H9 (cell line): ENCODE measurements at regions not wholly inside any gene's neighbourhood (a gene's known extent, or its start where the extent isn't known, plus 50 kb on each side); places are given as distances from the start of the nearest gene placed in this dataset.

Experiments
- DNase-seq: peaks from one replicate; pipeline ENCODE4 v3.0.0-alpha.2; 2017
- H2AFZ ChIP-seq: one replicate; pipeline ENCODE4 v1.6.1; 2013; ENCODE audit warnings: mild to moderate bottlenecking, low read length, control low read depth, moderate library complexity
- H2AK5ac ChIP-seq: 2 replicates; pipeline ENCODE4 v1.6.1; 2013; ENCODE audit warnings: low read length, control low read depth, mixed read lengths; ENCODE audit not compliant: insufficient read length
- H2BK120ac ChIP-seq: one replicate; pipeline ENCODE4 v1.6.1; 2013; ENCODE audit warnings: low read depth, mild to moderate bottlenecking, low read length, control low read depth, inconsistent platforms; ENCODE audit not compliant: poor library complexity, severe bottlenecking
- H2BK12ac ChIP-seq: 2 replicates; pipeline ENCODE4 v1.6.1; 2013; ENCODE audit warnings: low read length, control low read depth, mixed read lengths, low read depth; ENCODE audit not compliant: insufficient read length
- H2BK15ac ChIP-seq: 2 replicates; pipeline ENCODE4 v1.6.1; 2013; ENCODE audit warnings: low read depth, low read length, control low read depth
- H2BK20ac ChIP-seq: one replicate; pipeline ENCODE4 v1.6.1; 2013; ENCODE audit warnings: low read depth, mild to moderate bottlenecking, low read length, control low read depth, inconsistent platforms; ENCODE audit not compliant: poor library complexity, severe bottlenecking
- H2BK5ac ChIP-seq: 2 replicates; pipeline ENCODE4 v1.6.1; 2013; ENCODE audit warnings: low read length, control low read depth, mixed read lengths; ENCODE audit not compliant: insufficient read length
- H3K14ac ChIP-seq: 2 replicates; pipeline ENCODE4 v1.6.1; 2013; ENCODE audit warnings: low read length, control low read depth; ENCODE audit not compliant: insufficient read depth
- H3K18ac ChIP-seq: 2 replicates; pipeline ENCODE4 v1.6.1; 2013; ENCODE audit warnings: low read depth, mild to moderate bottlenecking, mixed read lengths, low read length, control low read depth; ENCODE audit not compliant: insufficient read length
- H3K23ac ChIP-seq: 2 replicates; pipeline ENCODE4 v1.6.1; 2013; ENCODE audit warnings: low read length, control low read depth, mixed read lengths, low read depth; ENCODE audit not compliant: insufficient read length
- H3K23me2 ChIP-seq: 2 replicates; pipeline ENCODE4 v1.6.1; 2013; ENCODE audit warnings: low read depth, mild to moderate bottlenecking, mixed read lengths, low read length, control low read depth; ENCODE audit not compliant: insufficient read length, poor library complexity, severe bottlenecking
- H3K27ac ChIP-seq: 2 replicates; pipeline ENCODE4 v1.5.1; 2013; ENCODE audit warnings: low read length, control low read depth, mixed read lengths, low read depth; ENCODE audit not compliant: insufficient read length
- H3K27me3 ChIP-seq: 2 replicates; pipeline ENCODE4 v1.6.1; 2013; ENCODE audit warnings: low read length, control low read depth, inconsistent platforms; ENCODE audit not compliant: insufficient read depth
- H3K4ac ChIP-seq: 2 replicates; pipeline ENCODE4 v1.6.1; 2013; ENCODE audit warnings: low read depth, mild to moderate bottlenecking, control low read depth, inconsistent platforms, low read length, moderate library complexity
- H3K4me1 ChIP-seq: 2 replicates; pipeline ENCODE4 v1.6.1; 2013; ENCODE audit warnings: low read length, control low read depth, inconsistent platforms; ENCODE audit not compliant: insufficient read depth
- H3K4me2 ChIP-seq: 2 replicates; pipeline ENCODE4 v1.6.1; 2013; ENCODE audit warnings: low read length, control low read depth, mixed read lengths; ENCODE audit not compliant: insufficient read length, insufficient read depth
- H3K56ac ChIP-seq: 2 replicates; pipeline ENCODE4 v1.6.1; 2013; ENCODE audit warnings: low read depth, mild to moderate bottlenecking, mixed read lengths, low read length, control low read depth; ENCODE audit not compliant: insufficient read length
- H3K79me1 ChIP-seq: 2 replicates; pipeline ENCODE4 v1.6.1; 2013; ENCODE audit warnings: low read depth, mild to moderate bottlenecking, moderate library complexity, low read length, control low read depth, inconsistent platforms; ENCODE audit not compliant: insufficient read depth, poor library complexity, severe bottlenecking
- H3K79me2 ChIP-seq: 2 replicates; pipeline ENCODE4 v1.6.1; 2013; ENCODE audit warnings: low read length, control low read depth, inconsistent platforms; ENCODE audit not compliant: insufficient read depth
- H3K9ac ChIP-seq: 2 replicates; pipeline ENCODE4 v1.6.1; 2013; ENCODE audit warnings: low read length, control low read depth, mixed read lengths; ENCODE audit not compliant: insufficient read length; ENCODE audit errors: extremely low read depth
- H3K9me3 ChIP-seq: one replicate; pipeline ENCODE4 v1.6.1; 2013; ENCODE audit warnings: low read depth, low read length, inconsistent platforms; ENCODE audit not compliant: control insufficient read depth
- H3T11ph ChIP-seq: one replicate; pipeline ENCODE4 v1.6.1; 2013; ENCODE audit warnings: mild to moderate bottlenecking, low read length, control low read depth, inconsistent platforms
- H4K20me1 ChIP-seq: one replicate; pipeline ENCODE4 v1.6.1; 2013; ENCODE audit not compliant: control insufficient read depth, insufficient read length, insufficient read depth
- H4K5ac ChIP-seq: 2 replicates; pipeline ENCODE4 v1.6.1; 2013; ENCODE audit warnings: low read depth, mild to moderate bottlenecking, mixed read lengths, low read length, control low read depth; ENCODE audit not compliant: insufficient read length
- H4K8ac ChIP-seq: replicated peaks from 2 replicates; pipeline ENCODE4 v1.6.1; 2013; ENCODE audit warnings: low read length, control low read depth, mixed read lengths, low read depth; ENCODE audit not compliant: insufficient read length
- H4K91ac ChIP-seq: 2 replicates; pipeline ENCODE4 v1.6.1; 2013; ENCODE audit warnings: low read depth, mild to moderate bottlenecking, moderate library complexity, mixed read lengths, low read length, control low read depth; ENCODE audit not compliant: insufficient read length
- H3K27ac Mint-ChIP-seq, 3 experiments: 2 replicates in 2 of 3; 3 replicates in 1 of 3; pipeline ENCODE4 v1.8.0; 2020 to 2021; ENCODE audit warnings: mixed read lengths in 3 of 3, mild to moderate bottlenecking in 1 of 3, moderate library complexity in 1 of 3
- H3K27me3 Mint-ChIP-seq: 2 replicates; pipeline ENCODE4 v1.8.0; 2021; ENCODE audit warnings: low read depth, mild to moderate bottlenecking, moderate library complexity, mixed read lengths
- H3K36me3 Mint-ChIP-seq, 3 experiments: 2 replicates in 2 of 3; 3 replicates in 1 of 3; pipeline ENCODE4 v1.8.0; 2020 to 2021; ENCODE audit warnings: low read depth in 3 of 3, mixed read lengths in 3 of 3; ENCODE audit not compliant: insufficient read depth in 1 of 3
- H3K4me1 Mint-ChIP-seq, 2 experiments: 2 replicates each; pipeline ENCODE4 v1.8.0; 2020; ENCODE audit warnings: mixed read lengths in 2 of 2
- H3K4me3 Mint-ChIP-seq, 2 experiments: 2 replicates in 1 of 2; 3 replicates in 1 of 2; pipeline ENCODE4 v1.8.0; 2020 to 2021; ENCODE audit warnings: mild to moderate bottlenecking in 2 of 2, mixed read lengths in 2 of 2, moderate library complexity in 1 of 2
- H3K9me3 Mint-ChIP-seq, 2 experiments: 2 replicates in 1 of 2; 3 replicates in 1 of 2; pipeline ENCODE4 v1.8.0; 2020; ENCODE audit warnings: mild to moderate bottlenecking in 2 of 2, mixed read lengths in 2 of 2, moderate library complexity in 1 of 2
- CTCF ChIP-seq: fragments of 200-600 bp; sonication (generic); conservative IDR thresholded peaks from 3 replicates; pipeline ENCODE4 v1.8.0; 2021; ENCODE audit warnings: antibody characterized with exemption, mild to moderate bottlenecking
- WGBS: extraction: QIAGEN DNeasy Blood & Tissue Kit; methylation state at CpG from one replicate; pipeline ENCODE4 v1.1.7; 2013; ENCODE audit warnings: missing lambda C conversion rate, low lambda C conversion rate, mixed read lengths; ENCODE audit not compliant: insufficient read length; ENCODE audit errors: extremely low coverage; 5-methylcytosine and 5-hydroxymethylcytosine counted together

GRCh38 chr3:76043746-76044145, 258.4 kb upstream of the ZNF717 start:
- no peak overlapping the region for H3K4ac ChIP-seq
- no peak overlapping the region for H4K5ac ChIP-seq
- no peak overlapping the region for H3K23ac ChIP-seq
- H2AK5ac ChIP-seq = peak overlapping the region; percentile 76
- H3K14ac ChIP-seq = no peak overlapping the region
- no peak overlapping the region for H3T11ph ChIP-seq
- no CpG with 5 or more reads among the region's 2 CpGs for WGBS
- TF ChIP-seq CTCF = no peak
- Mint-ChIP-seq H3K9me3 (no peaks in the 10 kb centered on the region; a peak in 2 of 5 replicates), H3K4me3 (peak overlapping the region in 1 of 2 experiments; percentile 23; a peak in 1 of 5 replicates), H3K27ac (peak overlapping the region; percentile 98 to 99 (median 98)), H3K36me3 (peaks cover 0 to 6% (median 4%) of the 10 kb centered on the region in 3 experiments; a peak in 4 of 7 replicates), H3K27me3 (no peaks in the 10 kb centered on the region), H3K4me1 (peaks cover 58 to 61% of the 10 kb centered on the region in 2 experiments)
- DNase-seq = peak; percentile 54
- H4K20me1 ChIP-seq = no peaks in the 10 kb centered on the region
- no peak overlapping the region for H3K9ac ChIP-seq
- peak overlapping the region; percentile 65 for H2BK5ac ChIP-seq
- H2BK20ac ChIP-seq = no peak overlapping the region
- H3K18ac ChIP-seq = no peak overlapping the region
- peak overlapping the region; percentile 99 for H3K27ac ChIP-seq
- no peaks in the 10 kb centered on the region for H3K79me2 ChIP-seq
- H3K27me3 ChIP-seq = no peaks in the 10 kb centered on the region
- peak overlapping the region; percentile 75 for H2BK12ac ChIP-seq
- peaks cover 9% of the 10 kb centered on the region; the same call in 1 of the 2 replicates for H3K4me1 ChIP-seq
- peak overlapping the region; percentile 26 for H3K4me2 ChIP-seq
- no peak overlapping the region for H2BK15ac ChIP-seq
- no peak overlapping the region for H4K91ac ChIP-seq
- no peak overlapping the region for H2AFZ ChIP-seq
- no peaks in the 10 kb centered on the region for H3K79me1 ChIP-seq
- H3K23me2 ChIP-seq = no peaks in the 10 kb centered on the region
- no peak overlapping the region for H4K8ac ChIP-seq
- no peak overlapping the region for H3K56ac ChIP-seq
- no peak overlapping the region for H2BK120ac ChIP-seq
- H3K9me3 ChIP-seq = no peaks in the 10 kb centered on the region
